NCI-H69 (cell line): ENCODE measurements at regions not wholly inside any gene's neighbourhood (a gene's known extent, or its start where the extent isn't known, plus 50 kb on each side); places are given as distances from the start of the nearest gene placed in this dataset.

Experiments used
- DNase-seq: peaks from one replicate; lab custom pipeline; 2025; lab: John Stamatoyannopoulos, UW

- peak; percentile 1 for DNase-seq
These were observed 608.8 kb upstream of the PCDH10 start for GRCh38 chr4:132540268-132540667.

- peak; percentile 69 for DNase-seq
These were observed 608.3 kb upstream of the PCDH10 start for GRCh38 chr4:132540797-132541196.

- DNase-seq, result no peak
These were observed 606.9 kb upstream of the PCDH10 start for GRCh38 chr4:132542228-132542627.

GRCh38 chr4:132548463-132548862, 600.6 kb upstream of the PCDH10 start:
- DNase-seq, result no peak

GRCh38 chr4:132556316-132556715, 592.8 kb upstream of the PCDH10 start:
- DNase-seq, result no peak

GRCh38 chr4:132557660-132558059, 591.4 kb upstream of the PCDH10 start:
- peak; percentile 8 for DNase-seq

- DNase-seq, result peak; percentile 4
These were observed 584.2 kb upstream of the PCDH10 start for GRCh38 chr4:132564920-132565319.

GRCh38 chr4:132565542-132565941, 583.6 kb upstream of the PCDH10 start:
- DNase-seq, result no peak

- no peak for DNase-seq
These were observed 576.9 kb upstream of the PCDH10 start for GRCh38 chr4:132572210-132572609.

GRCh38 chr4:132587626-132588025, 561.5 kb upstream of the PCDH10 start:
- no peak for DNase-seq

- DNase-seq, result no peak
These were observed 556.8 kb upstream of the PCDH10 start for GRCh38 chr4:132592340-132592739.

GRCh38 chr4:132592850-132593249, 556.2 kb upstream of the PCDH10 start:
- DNase-seq, result no peak

GRCh38 chr4:132593717-132594400, 555.2 kb upstream of the PCDH10 start:
- no peak for DNase-seq

- DNase-seq, result no peak
These were observed 552.9 kb upstream of the PCDH10 start for GRCh38 chr4:132596186-132596585.

- no peak for DNase-seq
These were observed 543.5 kb upstream of the PCDH10 start for GRCh38 chr4:132605551-132605950.

GRCh38 chr4:132614682-132615081, 534.4 kb upstream of the PCDH10 start:
- peak; percentile 2 for DNase-seq

GRCh38 chr4:132619968-132620367, 529.1 kb upstream of the PCDH10 start:
- DNase-seq, result no peak

GRCh38 chr4:132642016-132642817, 506.9 kb upstream of the PCDH10 start:
- DNase-seq, result peak; percentile 46

- no peak for DNase-seq
These were observed 502.9 kb upstream of the PCDH10 start for GRCh38 chr4:132646186-132646585.

GRCh38 chr4:132651196-132651595, 497.9 kb upstream of the PCDH10 start:
- no peak for DNase-seq

- no peak for DNase-seq
These were observed 488.9 kb upstream of the PCDH10 start for GRCh38 chr4:132660181-132660580.

- no peak for DNase-seq
These were observed 486.6 kb upstream of the PCDH10 start for GRCh38 chr4:132662456-132662855.

- no peak for DNase-seq
These were observed 479.3 kb upstream of the PCDH10 start for GRCh38 chr4:132669786-132670185.

- DNase-seq, result no peak
These were observed 478.5 kb upstream of the PCDH10 start for GRCh38 chr4:132670557-132670956.
